ENCODE measurements at regions not wholly inside any gene's neighbourhood (a gene's known extent, or its start where the extent isn't known, plus 50 kb on each side); places are given as distances from the start of the nearest gene placed in this dataset.

- DNase-seq (ENCODE audit: low read depth in 2 of 2), result peak in 1 of 2 donors; percentile 40
- TF ChIP-seq CTCF (IDR thresholded peaks at IDR 0.05; ENCODE audit: low read depth, low read length), result no peak
- no peak overlapping the region for H3K4me3 ChIP-seq (replicated peaks in 1 of 2; ENCODE audit: low read depth in 2 of 2, low read length in 2 of 2)
Measured at GRCh38 chr5:74257060-74257527, 383.4 kb downstream of the ENC1 start.

- DNase-seq (ENCODE audit: low read depth in 2 of 2), result no peak
- TF ChIP-seq CTCF (IDR thresholded peaks at IDR 0.05; ENCODE audit: low read depth, low read length), result no peak
Measured at GRCh38 chr5:74255692-74256392, 384.7 kb downstream of the ENC1 start.

GRCh38 chr5:74254257-74254656, 386.3 kb downstream of the ENC1 start:
- TF ChIP-seq CTCF (IDR thresholded peaks at IDR 0.05; ENCODE audit: low read depth, low read length), result no peak
- no peak for DNase-seq (ENCODE audit: low read depth in 2 of 2)
- H3K4me3 ChIP-seq (replicated peaks in 1 of 2; ENCODE audit: low read depth in 2 of 2, low read length in 2 of 2), result no peak overlapping the region

More at GRCh38 chr5:74255692-74256392, 384.7 kb downstream of the ENC1 start:
- H3K4me3 ChIP-seq (replicated peaks in 1 of 2; ENCODE audit: low read depth in 2 of 2, low read length in 2 of 2), result no peak overlapping the region

- no peak for DNase-seq (ENCODE audit: low read depth in 2 of 2)
- no peak for TF ChIP-seq CTCF (IDR thresholded peaks at IDR 0.05; ENCODE audit: low read depth, low read length)
- H3K4me3 ChIP-seq (replicated peaks in 1 of 2; ENCODE audit: low read depth in 2 of 2, low read length in 2 of 2), result no peak overlapping the region
Measured at GRCh38 chr5:74252044-74252443, 388.5 kb downstream of the ENC1 start.

- DNase-seq (ENCODE audit: low read depth in 2 of 2), result peak; percentile 97
- no peak overlapping the region for H3K4me3 ChIP-seq (replicated peaks in 1 of 2; ENCODE audit: low read depth in 2 of 2, low read length in 2 of 2)
- TF ChIP-seq CTCF (IDR thresholded peaks at IDR 0.05; ENCODE audit: low read depth, low read length), result no peak
Measured at GRCh38 chr5:74251141-74252035, 389.1 kb downstream of the ENC1 start.

- no peak for DNase-seq (ENCODE audit: low read depth in 2 of 2)
- TF ChIP-seq CTCF (IDR thresholded peaks at IDR 0.05; ENCODE audit: low read depth, low read length), result no peak
- no peak overlapping the region for H3K4me3 ChIP-seq (replicated peaks in 1 of 2; ENCODE audit: low read depth in 2 of 2, low read length in 2 of 2)
Measured at GRCh38 chr5:74250304-74251102, 390.0 kb downstream of the ENC1 start.

Measured in cardiac fibroblast (primary cell).